NCI-H128 (cell line): ENCODE measurements at regions not wholly inside any gene's neighbourhood (a gene's known extent, or its start where the extent isn't known, plus 50 kb on each side); places are given as distances from the start of the nearest gene placed in this dataset.

Experiments
- DNase-seq: peaks from one replicate; lab custom pipeline; 2025; ENCODE audit not compliant: unreplicated experiment; lab: John Stamatoyannopoulos, UW

DNA sequence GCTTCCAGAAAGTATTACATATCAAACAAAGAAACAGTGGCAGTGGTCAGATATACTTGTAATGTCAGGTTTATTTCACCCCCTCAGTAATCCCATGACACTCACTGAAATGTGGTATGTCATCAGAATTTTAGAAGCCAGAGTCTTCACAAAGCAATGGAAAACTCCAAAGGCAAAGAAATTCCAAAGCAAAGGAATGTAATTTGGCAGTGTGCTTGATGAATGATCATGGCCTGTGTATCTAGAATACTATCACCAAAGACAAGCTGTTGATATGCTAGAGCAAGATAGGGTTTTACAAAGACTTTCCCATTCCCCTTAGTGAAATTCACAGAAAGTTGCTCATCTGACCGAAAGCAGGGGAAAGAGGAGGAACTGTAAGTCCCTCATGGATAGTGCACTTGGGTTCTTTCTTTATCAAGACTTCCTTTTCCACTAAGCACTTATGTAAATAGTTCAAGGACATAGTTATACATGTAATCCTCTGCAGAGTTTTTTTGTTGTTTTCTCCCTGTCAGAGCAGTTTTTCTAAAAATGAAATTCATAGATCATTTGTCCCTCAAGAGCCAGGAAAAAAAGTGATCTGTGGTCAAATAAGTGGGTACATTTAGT lies 243.4 kb downstream of the NHLRC3 start:
- DNase-seq = no peak

GRCh38 chr13:39282400-39282972 lies 244.2 kb downstream of the NHLRC3 start:
- no peak for DNase-seq

DNA sequence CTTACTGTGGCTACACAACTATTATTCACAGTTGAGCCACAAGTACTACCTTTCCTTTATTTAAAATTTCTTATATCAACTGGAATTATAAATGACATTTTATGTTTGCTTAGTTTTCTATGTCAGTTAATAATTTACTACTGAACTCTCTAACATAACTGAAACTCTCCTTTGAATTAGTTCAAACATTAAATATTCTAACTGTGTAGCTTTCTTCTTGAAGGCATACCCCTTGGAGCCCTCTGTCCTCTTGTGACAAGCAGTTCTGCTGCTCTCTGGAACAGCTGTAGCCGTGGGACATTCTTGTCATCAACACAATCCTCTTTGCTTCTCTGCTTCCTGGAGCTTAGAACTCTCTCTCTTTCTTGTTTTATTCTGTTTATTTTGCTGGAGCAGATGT lies 244.8 kb downstream of the NHLRC3 start:
- no peak for DNase-seq

DNA sequence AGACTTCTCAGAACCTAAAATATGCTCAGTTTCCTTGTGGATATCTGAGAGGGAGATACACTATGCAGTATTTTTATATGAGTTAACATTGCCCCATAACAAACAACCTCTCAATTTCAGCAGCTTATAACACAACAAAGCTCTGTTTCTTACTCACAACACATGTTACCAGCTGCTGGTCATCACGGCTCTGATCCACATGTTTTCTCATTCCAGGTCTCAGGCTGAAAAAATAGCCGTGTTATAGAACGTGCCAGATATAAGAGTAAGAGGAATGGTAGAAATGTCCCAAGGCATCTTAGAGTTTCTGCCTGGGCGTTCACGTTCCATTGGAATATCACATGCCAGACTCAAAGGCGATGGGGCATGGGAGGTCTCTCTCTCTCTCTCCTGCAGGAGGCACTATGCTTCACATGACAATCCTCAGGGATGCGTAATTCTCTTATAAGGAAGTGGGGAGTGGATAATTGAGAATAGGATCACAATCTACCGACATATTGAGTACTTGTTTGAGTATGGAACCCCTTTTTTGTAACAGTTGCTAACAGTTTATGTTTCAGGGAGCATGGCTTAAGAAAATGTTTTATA lies 246.6 kb downstream of the NHLRC3 start:
- no peak for DNase-seq
